ENCODE measurements at regions not wholly inside any gene's neighbourhood (a gene's known extent, or its start where the extent isn't known, plus 50 kb on each side); places are given as distances from the start of the nearest gene placed in this dataset.

DNA sequence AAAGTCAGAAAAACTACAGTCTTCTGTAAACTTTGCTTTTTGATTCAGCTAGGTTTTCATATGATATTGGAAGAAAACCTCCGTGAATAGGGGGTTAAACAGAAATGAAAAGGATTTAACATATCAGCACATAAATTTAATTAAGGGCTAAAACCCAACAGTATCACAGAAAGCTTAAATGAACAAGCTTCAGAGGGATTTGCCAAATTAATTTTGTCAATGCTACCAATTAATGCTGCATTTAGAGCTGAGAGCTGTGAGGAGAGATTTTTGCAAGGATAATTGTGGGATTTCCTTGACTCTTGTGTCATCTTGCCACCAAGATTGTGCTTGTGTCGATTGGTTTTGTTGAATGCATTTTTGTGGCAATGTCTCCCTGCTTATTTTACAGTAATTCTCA lies 379.9 kb downstream of the CD109 start:
- no peak for TF ChIP-seq CTCF (IDR thresholded peaks at IDR 0.05)
- no peak for TF ChIP-seq POLR2A (IDR thresholded peaks at IDR 0.05)

Measured in uterus (tissue), 2 donors.